HCT116 (cell line): ENCODE measurements at regions not wholly inside any gene's neighbourhood (a gene's known extent, or its start where the extent isn't known, plus 50 kb on each side); places are given as distances from the start of the nearest gene placed in this dataset.

Source experiments
- ATAC-seq: fragments of 200-7000 bp; cut with Tn5 transposase; 2 replicates; pipeline ENCODE4 v1.9.1; 2020; ENCODE audit warnings: mild to moderate bottlenecking, moderate library complexity
- BruUV-seq: library from RNA; stranded (reverse); fragments of 400-500 nt; replicated peaks from 2 replicates; lab custom pipeline; 2021; lab: Mats Ljungman, UMichigan
- CTCF ChIA-PET: fragments of 300-600 bp; sonication (Branson Sonifier 250); formaldehyde crosslinking; loops from one replicate; lab custom pipeline; 2021; ENCODE audit warnings: antibody characterized with exemption; lab: Charles Lee
- POLR2A ChIA-PET: fragments of 300-600, 350-600 bp; sonication (Branson Sonifier 250); formaldehyde crosslinking; loops from one replicate; lab custom pipeline; 2021; ENCODE audit warnings: antibody characterized with exemption; lab: Charles Lee
- RAD21 ChIA-PET, 2 experiments: fragments of 300-600 bp; sonication (Branson Sonifier 250); formaldehyde crosslinking; loops; one replicate each; lab custom pipeline; 2023; ENCODE audit warnings: low total read pairs in 2 of 2; ENCODE audit not compliant: uncharacterized antibody in 2 of 2, unreplicated experiment in 2 of 2, low non-redundant PET in 1 of 2; lab: Charles Lee
- DNase-seq: peaks from one replicate; pipeline ENCODE4 v3.0.0-alpha.2; 2010; ENCODE audit warnings: low read depth, low spot score
- H2AFZ ChIP-seq: fragments of 200-600 bp; shearing (Covaris generic), sonication (generic); 2 replicates; pipeline ENCODE4 v1.6.1; 2017; ENCODE audit warnings: low read depth, mixed run types, mixed read lengths, antibody characterized with exemption, low read length; ENCODE audit not compliant: poor library complexity, severe bottlenecking
- H3K27ac ChIP-seq: 2 replicates; pipeline ENCODE4 v1.5.1; 2012; ENCODE audit warnings: low read depth, low read length
- H3K27me3 ChIP-seq: fragments of 200-600 bp; sonication (generic); 2 replicates; pipeline ENCODE4 v1.6.1; 2016; ENCODE audit warnings: mixed run types, low read length, mixed read lengths; ENCODE audit not compliant: insufficient read depth
- H3K36me3 ChIP-seq, 2 experiments: fragments of 200-500 bp in 1 of 2; fragments of 200-600 bp in 1 of 2; sonication (Bioruptor generic) in 1 of 2; sonication (generic) in 1 of 2; 2 replicates each; pipeline versions ENCODE4 v1.5.1 to v1.6.1; 2014 to 2016; ENCODE audit warnings: low read length in 2 of 2, inconsistent platforms in 1 of 2, mixed read lengths in 1 of 2, mixed run types in 1 of 2; ENCODE audit not compliant: insufficient read depth in 2 of 2, control insufficient read depth in 1 of 2
- H3K4me1 ChIP-seq, 2 experiments: fragments of 200-600 bp in 1 of 2; sonication (generic) in 1 of 2; 2 replicates each; pipeline versions ENCODE4 v1.5.1 to v1.6.1; 2012 to 2017; ENCODE audit warnings: low read length in 2 of 2, inconsistent platforms in 1 of 2, mild to moderate bottlenecking in 1 of 2, mixed read lengths in 1 of 2, mixed run types in 1 of 2, moderate library complexity in 1 of 2; ENCODE audit not compliant: insufficient read depth in 2 of 2, control insufficient read depth in 1 of 2
- H3K4me2 ChIP-seq: fragments of 200-600 bp; sonication (generic); 2 replicates; pipeline ENCODE4 v1.6.1; 2017; ENCODE audit warnings: mixed run types, low read length, mixed read lengths
- H3K4me3 ChIP-seq, 2 experiments: fragments of 200-600 bp in 1 of 2; sonication (generic) in 1 of 2; replicated peaks in 1 of 2; 2 replicates each; pipeline ENCODE4 v1.5.1; 2011 to 2016; ENCODE audit warnings: low read length in 2 of 2, control low read depth in 1 of 2, low read depth in 1 of 2, mild to moderate bottlenecking in 1 of 2, mixed read lengths in 1 of 2, mixed run types in 1 of 2
- H3K79me2 ChIP-seq: fragments of 200-600 bp; sonication (generic); 2 replicates; pipeline ENCODE4 v1.6.1; 2017; ENCODE audit warnings: mild to moderate bottlenecking, mixed run types, low read length, moderate library complexity, mixed read lengths; ENCODE audit not compliant: insufficient read depth
- H3K9ac ChIP-seq: fragments of 200-600 bp; sonication (generic); 2 replicates; pipeline ENCODE4 v1.6.1; 2016; ENCODE audit warnings: low read length, mixed read lengths
- H3K9me2 ChIP-seq: fragments of 200-600 bp; sonication (generic), shearing (Covaris generic); 2 replicates; pipeline ENCODE4 v1.6.1; 2017; ENCODE audit warnings: mixed run types, mild to moderate bottlenecking, moderate library complexity; ENCODE audit not compliant: insufficient read depth
- H3K9me3 ChIP-seq, 2 experiments: fragments of 200-500 bp in 1 of 2; fragments of 200-600 bp in 1 of 2; sonication (Bioruptor generic) in 1 of 2; sonication (generic) in 1 of 2; 2 replicates each; pipeline ENCODE4 v1.6.1; 2014 to 2017; ENCODE audit warnings: low read length in 2 of 2, mixed read lengths in 2 of 2, inconsistent platforms in 1 of 2, low read depth in 1 of 2, mild to moderate bottlenecking in 1 of 2, mixed run types in 1 of 2, moderate library complexity in 1 of 2; ENCODE audit not compliant: control insufficient read depth in 1 of 2, insufficient read depth in 1 of 2
- H4K20me1 ChIP-seq: fragments of 200-600 bp; sonication (generic), shearing (Covaris generic); 2 replicates; pipeline ENCODE4 v1.6.1; 2017; ENCODE audit warnings: mixed run types, mild to moderate bottlenecking, moderate library complexity; ENCODE audit not compliant: insufficient read depth
- CTCF ChIP-seq, 3 experiments: fragments of 200-600 bp in 1 of 3; sonication (generic) in 1 of 3; IDR thresholded peaks in 2 of 3; conservative IDR thresholded peaks in 1 of 3; 2 replicates each; pipeline ENCODE4 v1.5.1; 2012 to 2017; ENCODE audit warnings: low read depth in 2 of 3, low read length in 2 of 3, antibody characterized with exemption in 1 of 3, borderline replicate concordance in 1 of 3, control low read depth in 1 of 3, mild to moderate bottlenecking in 1 of 3, mixed read lengths in 1 of 3, mixed run types in 1 of 3, moderate library complexity in 1 of 3; ENCODE audit not compliant: insufficient read depth in 1 of 3
- ELF1 ChIP-seq: IDR thresholded peaks from 2 replicates; pipeline ENCODE4 v1.6.1; 2012; ENCODE audit warnings: low read depth, borderline replicate concordance
- FOSL1 ChIP-seq: IDR thresholded peaks from 2 replicates; pipeline ENCODE4 v1.6.1; 2012; ENCODE audit warnings: low read depth
- RAD21 ChIP-seq: IDR thresholded peaks from 2 replicates; pipeline ENCODE4 v1.6.1; 2012; ENCODE audit warnings: low read depth, mild to moderate bottlenecking
- SIN3A ChIP-seq: IDR thresholded peaks from 2 replicates; pipeline ENCODE4 v1.6.1; 2012; ENCODE audit warnings: low read depth
- SRF ChIP-seq: IDR thresholded peaks from 2 replicates; pipeline ENCODE4 v1.6.1; 2012; ENCODE audit warnings: low read depth
- TCF7L2 ChIP-seq: IDR thresholded peaks from 2 replicates; pipeline ENCODE4 v1.7.0; 2011; ENCODE audit warnings: borderline replicate concordance, inconsistent platforms; ENCODE audit not compliant: insufficient read depth, insufficient read length; ENCODE audit errors: extremely low read depth
- YY1 ChIP-seq: IDR thresholded peaks from 2 replicates; pipeline ENCODE4 v1.6.1; 2011; ENCODE audit warnings: low read length, low read depth, moderate library complexity, mild to moderate bottlenecking; ENCODE audit not compliant: insufficient replicate concordance; ENCODE audit errors: extremely low read depth
- ZFX ChIP-seq: fragments of 450-650 bp; IDR thresholded peaks from 2 replicates; pipeline ENCODE4 v1.6.1; 2017
- intact Hi-C: fragments of 100-400 bp; cut with micrococcal nuclease; formaldehyde crosslinking; loops from 2 replicates; pipeline ENCODE4 v1.10.0; 2022
- TF ChIP-seq, protein P1 (sequence below): IDR thresholded peaks from 2 replicates; pipeline ENCODE4 v1.6.1; 2012
- TF ChIP-seq, protein P2 (sequence below): IDR thresholded peaks from 2 replicates; pipeline ENCODE4 v1.6.1; 2012; ENCODE audit warnings: low read depth
- TF ChIP-seq, protein P3 (sequence below): IDR thresholded peaks from 2 replicates; pipeline ENCODE4 v1.6.1; 2011; ENCODE audit warnings: mild to moderate bottlenecking, low read length, moderate library complexity; ENCODE audit not compliant: insufficient replicate concordance; ENCODE audit errors: extremely low read depth

DNA sequence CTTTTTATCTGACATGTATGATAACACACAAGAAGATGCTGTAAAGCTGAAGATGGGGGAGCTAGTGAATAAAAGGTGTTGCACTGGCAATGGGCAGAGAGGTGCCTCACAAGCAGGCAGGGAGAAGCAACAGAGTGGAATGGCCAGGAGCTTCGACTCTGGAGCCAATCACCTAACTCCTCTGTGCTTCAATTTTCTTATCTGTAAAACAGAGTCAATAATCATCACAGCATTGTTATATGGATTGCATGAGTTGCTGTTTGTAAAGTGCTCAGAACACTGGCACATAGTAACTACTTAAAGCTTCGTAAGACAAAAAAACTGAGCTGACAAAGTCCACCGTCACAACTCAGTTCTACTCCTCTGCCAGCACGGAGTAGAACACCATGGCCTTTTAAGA lies 254.2 kb upstream of the POM121L12 start:
- Histone ChIP-seq H3K4me1 (no peaks in the 10 kb centered on the region), H2AFZ (no peak overlapping the region), H3K9me2 (no peaks in the 10 kb centered on the region), H3K79me2 (no peaks in the 10 kb centered on the region), H3K36me3 (no peaks in the 10 kb centered on the region), H3K27ac (no peak overlapping the region), H4K20me1 (no peaks in the 10 kb centered on the region), H3K4me2 (no peak overlapping the region), H3K9me3 (peaks cover 18 to 22% of the 10 kb centered on the region in 2 experiments; a peak in 3 of 4 replicates), H3K27me3 (no peaks in the 10 kb centered on the region), H3K9ac (no peak overlapping the region), H3K4me3 (no peak overlapping the region)
- TF ChIP-seq TCF7L2 (no peak), RAD21 (no peak), SRF (no peak), ELF1 (no peak), CTCF (IDR thresholded peaks at IDR 0.05 in 2 of 3, conservative IDR thresholded peaks at IDR 0.05 in 1 of 3; ENCODE audit: borderline replicate concordance in 1 of 3, insufficient read depth in 1 of 3, low read depth in 2 of 3, low read length in 2 of 3) (no peak), YY1 (no peak), SIN3A (no peak), ZFX (no peak), FOSL1 (no peak)
- TF ChIP-seq, protein P1, sequence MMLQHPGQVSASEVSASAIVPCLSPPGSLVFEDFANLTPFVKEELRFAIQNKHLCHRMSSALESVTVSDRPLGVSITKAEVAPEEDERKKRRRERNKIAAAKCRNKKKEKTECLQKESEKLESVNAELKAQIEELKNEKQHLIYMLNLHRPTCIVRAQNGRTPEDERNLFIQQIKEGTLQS = no peak
- TF ChIP-seq, protein P2, sequence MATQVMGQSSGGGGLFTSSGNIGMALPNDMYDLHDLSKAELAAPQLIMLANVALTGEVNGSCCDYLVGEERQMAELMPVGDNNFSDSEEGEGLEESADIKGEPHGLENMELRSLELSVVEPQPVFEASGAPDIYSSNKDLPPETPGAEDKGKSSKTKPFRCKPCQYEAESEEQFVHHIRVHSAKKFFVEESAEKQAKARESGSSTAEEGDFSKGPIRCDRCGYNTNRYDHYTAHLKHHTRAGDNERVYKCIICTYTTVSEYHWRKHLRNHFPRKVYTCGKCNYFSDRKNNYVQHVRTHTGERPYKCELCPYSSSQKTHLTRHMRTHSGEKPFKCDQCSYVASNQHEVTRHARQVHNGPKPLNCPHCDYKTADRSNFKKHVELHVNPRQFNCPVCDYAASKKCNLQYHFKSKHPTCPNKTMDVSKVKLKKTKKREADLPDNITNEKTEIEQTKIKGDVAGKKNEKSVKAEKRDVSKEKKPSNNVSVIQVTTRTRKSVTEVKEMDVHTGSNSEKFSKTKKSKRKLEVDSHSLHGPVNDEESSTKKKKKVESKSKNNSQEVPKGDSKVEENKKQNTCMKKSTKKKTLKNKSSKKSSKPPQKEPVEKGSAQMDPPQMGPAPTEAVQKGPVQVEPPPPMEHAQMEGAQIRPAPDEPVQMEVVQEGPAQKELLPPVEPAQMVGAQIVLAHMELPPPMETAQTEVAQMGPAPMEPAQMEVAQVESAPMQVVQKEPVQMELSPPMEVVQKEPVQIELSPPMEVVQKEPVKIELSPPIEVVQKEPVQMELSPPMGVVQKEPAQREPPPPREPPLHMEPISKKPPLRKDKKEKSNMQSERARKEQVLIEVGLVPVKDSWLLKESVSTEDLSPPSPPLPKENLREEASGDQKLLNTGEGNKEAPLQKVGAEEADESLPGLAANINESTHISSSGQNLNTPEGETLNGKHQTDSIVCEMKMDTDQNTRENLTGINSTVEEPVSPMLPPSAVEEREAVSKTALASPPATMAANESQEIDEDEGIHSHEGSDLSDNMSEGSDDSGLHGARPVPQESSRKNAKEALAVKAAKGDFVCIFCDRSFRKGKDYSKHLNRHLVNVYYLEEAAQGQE = no peak
- TF ChIP-seq, protein P3, sequence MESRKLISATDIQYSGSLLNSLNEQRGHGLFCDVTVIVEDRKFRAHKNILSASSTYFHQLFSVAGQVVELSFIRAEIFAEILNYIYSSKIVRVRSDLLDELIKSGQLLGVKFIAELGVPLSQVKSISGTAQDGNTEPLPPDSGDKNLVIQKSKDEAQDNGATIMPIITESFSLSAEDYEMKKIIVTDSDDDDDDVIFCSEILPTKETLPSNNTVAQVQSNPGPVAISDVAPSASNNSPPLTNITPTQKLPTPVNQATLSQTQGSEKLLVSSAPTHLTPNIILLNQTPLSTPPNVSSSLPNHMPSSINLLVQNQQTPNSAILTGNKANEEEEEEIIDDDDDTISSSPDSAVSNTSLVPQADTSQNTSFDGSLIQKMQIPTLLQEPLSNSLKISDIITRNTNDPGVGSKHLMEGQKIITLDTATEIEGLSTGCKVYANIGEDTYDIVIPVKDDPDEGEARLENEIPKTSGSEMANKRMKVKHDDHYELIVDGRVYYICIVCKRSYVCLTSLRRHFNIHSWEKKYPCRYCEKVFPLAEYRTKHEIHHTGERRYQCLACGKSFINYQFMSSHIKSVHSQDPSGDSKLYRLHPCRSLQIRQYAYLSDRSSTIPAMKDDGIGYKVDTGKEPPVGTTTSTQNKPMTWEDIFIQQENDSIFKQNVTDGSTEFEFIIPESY = no peak
- POLR2A ChIA-PET = no interaction called here
- ATAC-seq = no peak
- intact Hi-C loops = no loop called here
- RAD21 ChIA-PET = no interaction called here
- no TSS peak for BruUV-seq
- no peak for DNase-seq
- CTCF ChIA-PET = no interaction called here
